ENCODE measurements at regions not wholly inside any gene's neighbourhood (a gene's known extent, or its start where the extent isn't known, plus 50 kb on each side); places are given as distances from the start of the nearest gene placed in this dataset.

DNA sequence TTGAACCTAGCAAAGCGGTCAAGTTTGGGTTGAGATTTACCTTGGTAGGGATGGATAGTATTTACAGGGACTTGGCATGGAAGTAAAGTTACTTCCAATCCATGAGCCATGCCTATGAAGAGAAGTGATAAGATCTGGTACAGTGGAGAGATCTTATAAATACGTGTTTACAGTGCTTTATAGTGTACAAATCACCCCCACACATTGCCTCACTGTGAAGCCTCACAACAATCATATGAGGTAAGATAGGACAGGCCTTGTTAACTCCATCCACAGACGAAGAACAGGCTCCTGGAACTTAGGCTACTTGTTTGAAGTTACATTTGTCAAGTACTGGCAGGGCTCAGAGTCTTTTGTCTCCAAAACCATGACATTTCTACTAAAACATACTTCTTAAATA, 159.8 kb downstream of the PLPPR4 start:
- TF ChIP-seq POLR2AphosphoS5 (IDR thresholded peaks at IDR 0.05; ENCODE audit: low read depth) = no peak
- TF ChIP-seq SPI1 (IDR thresholded peaks at IDR 0.05; ENCODE audit: borderline replicate concordance, low read depth) = no peak
- TF ChIP-seq GABPA (IDR thresholded peaks at IDR 0.05; ENCODE audit: low read depth) = no peak
- TF ChIP-seq, protein P1, sequence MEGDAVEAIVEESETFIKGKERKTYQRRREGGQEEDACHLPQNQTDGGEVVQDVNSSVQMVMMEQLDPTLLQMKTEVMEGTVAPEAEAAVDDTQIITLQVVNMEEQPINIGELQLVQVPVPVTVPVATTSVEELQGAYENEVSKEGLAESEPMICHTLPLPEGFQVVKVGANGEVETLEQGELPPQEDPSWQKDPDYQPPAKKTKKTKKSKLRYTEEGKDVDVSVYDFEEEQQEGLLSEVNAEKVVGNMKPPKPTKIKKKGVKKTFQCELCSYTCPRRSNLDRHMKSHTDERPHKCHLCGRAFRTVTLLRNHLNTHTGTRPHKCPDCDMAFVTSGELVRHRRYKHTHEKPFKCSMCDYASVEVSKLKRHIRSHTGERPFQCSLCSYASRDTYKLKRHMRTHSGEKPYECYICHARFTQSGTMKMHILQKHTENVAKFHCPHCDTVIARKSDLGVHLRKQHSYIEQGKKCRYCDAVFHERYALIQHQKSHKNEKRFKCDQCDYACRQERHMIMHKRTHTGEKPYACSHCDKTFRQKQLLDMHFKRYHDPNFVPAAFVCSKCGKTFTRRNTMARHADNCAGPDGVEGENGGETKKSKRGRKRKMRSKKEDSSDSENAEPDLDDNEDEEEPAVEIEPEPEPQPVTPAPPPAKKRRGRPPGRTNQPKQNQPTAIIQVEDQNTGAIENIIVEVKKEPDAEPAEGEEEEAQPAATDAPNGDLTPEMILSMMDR (IDR thresholded peaks at IDR 0.05; ENCODE audit: insufficient read depth, low read length) = no peak
- TF ChIP-seq, protein P2, sequence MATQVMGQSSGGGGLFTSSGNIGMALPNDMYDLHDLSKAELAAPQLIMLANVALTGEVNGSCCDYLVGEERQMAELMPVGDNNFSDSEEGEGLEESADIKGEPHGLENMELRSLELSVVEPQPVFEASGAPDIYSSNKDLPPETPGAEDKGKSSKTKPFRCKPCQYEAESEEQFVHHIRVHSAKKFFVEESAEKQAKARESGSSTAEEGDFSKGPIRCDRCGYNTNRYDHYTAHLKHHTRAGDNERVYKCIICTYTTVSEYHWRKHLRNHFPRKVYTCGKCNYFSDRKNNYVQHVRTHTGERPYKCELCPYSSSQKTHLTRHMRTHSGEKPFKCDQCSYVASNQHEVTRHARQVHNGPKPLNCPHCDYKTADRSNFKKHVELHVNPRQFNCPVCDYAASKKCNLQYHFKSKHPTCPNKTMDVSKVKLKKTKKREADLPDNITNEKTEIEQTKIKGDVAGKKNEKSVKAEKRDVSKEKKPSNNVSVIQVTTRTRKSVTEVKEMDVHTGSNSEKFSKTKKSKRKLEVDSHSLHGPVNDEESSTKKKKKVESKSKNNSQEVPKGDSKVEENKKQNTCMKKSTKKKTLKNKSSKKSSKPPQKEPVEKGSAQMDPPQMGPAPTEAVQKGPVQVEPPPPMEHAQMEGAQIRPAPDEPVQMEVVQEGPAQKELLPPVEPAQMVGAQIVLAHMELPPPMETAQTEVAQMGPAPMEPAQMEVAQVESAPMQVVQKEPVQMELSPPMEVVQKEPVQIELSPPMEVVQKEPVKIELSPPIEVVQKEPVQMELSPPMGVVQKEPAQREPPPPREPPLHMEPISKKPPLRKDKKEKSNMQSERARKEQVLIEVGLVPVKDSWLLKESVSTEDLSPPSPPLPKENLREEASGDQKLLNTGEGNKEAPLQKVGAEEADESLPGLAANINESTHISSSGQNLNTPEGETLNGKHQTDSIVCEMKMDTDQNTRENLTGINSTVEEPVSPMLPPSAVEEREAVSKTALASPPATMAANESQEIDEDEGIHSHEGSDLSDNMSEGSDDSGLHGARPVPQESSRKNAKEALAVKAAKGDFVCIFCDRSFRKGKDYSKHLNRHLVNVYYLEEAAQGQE (IDR thresholded peaks at IDR 0.05; ENCODE audit: insufficient replicate concordance, low read depth) = no peak
- DNase-seq (ENCODE audit: low read depth in 1 of 2, low spot score in 1 of 2) = no peak
- H3K27me3 ChIP-seq (ENCODE audit: insufficient read depth, poor library complexity, severe bottlenecking) = no peaks in the 10 kb centered on the region
- H3K4me3 ChIP-seq (replicated peaks; ENCODE audit: insufficient read depth, low read length) = no peak overlapping the region
- no peak overlapping the region for H3K27ac ChIP-seq (replicated peaks)

DNA sequence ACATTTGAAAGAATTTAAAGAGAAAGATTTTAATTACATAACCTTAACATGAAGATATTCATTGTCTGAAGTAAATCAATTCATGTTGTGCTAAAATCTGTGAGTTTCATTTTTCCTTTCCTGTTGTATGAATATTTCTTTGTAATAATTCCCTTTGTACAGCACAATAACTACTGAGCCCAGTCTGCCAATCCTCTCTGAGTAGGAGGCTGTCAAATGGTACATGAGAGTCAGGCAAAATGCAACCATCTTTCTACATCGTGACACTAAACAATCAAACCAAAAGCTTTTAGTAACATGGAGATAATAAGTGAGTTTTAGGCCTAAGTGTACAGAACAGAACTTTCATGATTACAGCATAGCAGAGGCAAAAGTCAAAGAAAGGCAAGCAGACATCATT, 165.5 kb downstream of the PLPPR4 start:
- no peak for DNase-seq (ENCODE audit: low read depth in 1 of 2, low spot score in 1 of 2)
- no peak overlapping the region for H3K27ac ChIP-seq (replicated peaks)
- TF ChIP-seq, protein P2 (IDR thresholded peaks at IDR 0.05; ENCODE audit: insufficient replicate concordance, low read depth) = no peak
- TF ChIP-seq GABPA (IDR thresholded peaks at IDR 0.05; ENCODE audit: low read depth) (no peak), POLR2AphosphoS5 (IDR thresholded peaks at IDR 0.05; ENCODE audit: low read depth) (no peak), SPI1 (IDR thresholded peaks at IDR 0.05; ENCODE audit: borderline replicate concordance, low read depth) (no peak)
- TF ChIP-seq, protein P1 (IDR thresholded peaks at IDR 0.05; ENCODE audit: insufficient read depth, low read length) = no peak
- no peaks in the 10 kb centered on the region for H3K27me3 ChIP-seq (ENCODE audit: insufficient read depth, poor library complexity, severe bottlenecking)
- no peak overlapping the region for H3K4me3 ChIP-seq (replicated peaks; ENCODE audit: insufficient read depth, low read length)

DNA sequence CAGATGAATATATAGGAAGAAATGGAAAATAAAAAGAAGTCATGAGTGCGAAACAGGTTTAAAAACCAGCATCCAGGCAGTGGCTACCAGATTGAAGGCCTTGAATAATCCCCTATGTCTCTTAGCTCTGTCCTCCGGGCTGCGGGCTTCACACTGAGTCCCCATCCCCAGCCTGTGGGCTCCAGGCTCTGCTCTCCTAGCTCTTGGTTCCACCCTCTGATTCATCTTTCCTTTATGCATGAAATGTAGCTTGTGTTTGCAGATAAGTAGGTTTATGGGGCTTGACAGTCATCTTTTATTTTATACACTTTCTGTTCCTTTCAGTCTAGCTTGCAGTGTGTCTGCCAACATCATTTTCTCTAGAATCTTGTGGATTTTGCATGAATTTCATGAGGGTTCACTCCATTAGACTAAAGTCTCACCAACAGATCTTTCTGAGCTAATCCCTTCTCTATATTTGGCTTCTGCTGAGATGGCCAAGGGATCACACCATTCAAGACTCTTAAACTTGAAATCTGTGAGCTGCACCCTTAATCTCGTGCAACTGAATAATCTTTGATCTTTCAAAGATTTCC, 174.5 kb downstream of the PLPPR4 start:
- no peak overlapping the region for H3K27ac ChIP-seq (replicated peaks)
- DNase-seq (ENCODE audit: low read depth in 1 of 2, low spot score in 1 of 2) = no peak

More for the DNA sequence above, 174.5 kb downstream of the PLPPR4 start:
- Histone ChIP-seq H3K4me3 (replicated peaks; ENCODE audit: insufficient read depth, low read length) (no peak overlapping the region), H3K27me3 (ENCODE audit: insufficient read depth, poor library complexity, severe bottlenecking) (peaks cover 3% of the 10 kb centered on the region)
- TF ChIP-seq, protein P2 (IDR thresholded peaks at IDR 0.05; ENCODE audit: insufficient replicate concordance, low read depth) = no peak
- TF ChIP-seq, protein P1 (IDR thresholded peaks at IDR 0.05; ENCODE audit: insufficient read depth, low read length) = no peak
- no peak for TF ChIP-seq GABPA (IDR thresholded peaks at IDR 0.05; ENCODE audit: low read depth)
- TF ChIP-seq SPI1 (IDR thresholded peaks at IDR 0.05; ENCODE audit: borderline replicate concordance, low read depth) = no peak
- TF ChIP-seq POLR2AphosphoS5 (IDR thresholded peaks at IDR 0.05; ENCODE audit: low read depth) = no peak

Measured in HL-60 (cell line).